ENCODE measurements at regions not wholly inside any gene's neighbourhood (a gene's known extent, or its start where the extent isn't known, plus 50 kb on each side); places are given as distances from the start of the nearest gene placed in this dataset.

DNA sequence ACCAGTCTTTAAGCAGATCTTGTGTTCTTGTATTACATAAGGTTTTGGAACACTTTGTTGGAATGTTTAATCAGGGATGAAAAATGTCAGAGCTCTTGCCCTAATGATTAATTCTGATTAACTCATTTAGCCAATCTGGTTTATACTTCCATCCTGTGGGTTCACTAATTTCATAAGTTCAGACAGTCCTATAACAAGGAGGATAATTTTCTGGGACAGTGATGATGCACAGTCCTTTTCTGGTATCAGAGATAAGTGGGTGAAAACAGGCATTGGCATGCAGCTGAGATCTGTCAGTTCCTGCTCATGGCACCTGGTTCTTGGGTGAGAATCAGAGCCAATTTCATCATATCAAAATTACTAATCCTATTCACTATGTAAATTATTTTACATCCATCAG, 125.0 kb upstream of the LAMA2 start:
- TF ChIP-seq POLR2A (IDR thresholded peaks at IDR 0.05): no peak
- TF ChIP-seq, protein P1, sequence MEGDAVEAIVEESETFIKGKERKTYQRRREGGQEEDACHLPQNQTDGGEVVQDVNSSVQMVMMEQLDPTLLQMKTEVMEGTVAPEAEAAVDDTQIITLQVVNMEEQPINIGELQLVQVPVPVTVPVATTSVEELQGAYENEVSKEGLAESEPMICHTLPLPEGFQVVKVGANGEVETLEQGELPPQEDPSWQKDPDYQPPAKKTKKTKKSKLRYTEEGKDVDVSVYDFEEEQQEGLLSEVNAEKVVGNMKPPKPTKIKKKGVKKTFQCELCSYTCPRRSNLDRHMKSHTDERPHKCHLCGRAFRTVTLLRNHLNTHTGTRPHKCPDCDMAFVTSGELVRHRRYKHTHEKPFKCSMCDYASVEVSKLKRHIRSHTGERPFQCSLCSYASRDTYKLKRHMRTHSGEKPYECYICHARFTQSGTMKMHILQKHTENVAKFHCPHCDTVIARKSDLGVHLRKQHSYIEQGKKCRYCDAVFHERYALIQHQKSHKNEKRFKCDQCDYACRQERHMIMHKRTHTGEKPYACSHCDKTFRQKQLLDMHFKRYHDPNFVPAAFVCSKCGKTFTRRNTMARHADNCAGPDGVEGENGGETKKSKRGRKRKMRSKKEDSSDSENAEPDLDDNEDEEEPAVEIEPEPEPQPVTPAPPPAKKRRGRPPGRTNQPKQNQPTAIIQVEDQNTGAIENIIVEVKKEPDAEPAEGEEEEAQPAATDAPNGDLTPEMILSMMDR (IDR thresholded peaks at IDR 0.05): no peak

All from right lobe of liver (tissue), 4 donors.